PC-3 (cell line): ENCODE measurements at regions not wholly inside any gene's neighbourhood (a gene's known extent, or its start where the extent isn't known, plus 50 kb on each side); places are given as distances from the start of the nearest gene placed in this dataset.

Experiments used
- CTCF ChIP-seq: fragments of 300-600 bp; sonication (generic); conservative IDR thresholded peaks from 2 replicates; pipeline ENCODE4 v1.5.1; 2017; ENCODE audit warnings: antibody characterized with exemption, low read depth, mild to moderate bottlenecking, low read length
- EZH2 ChIP-seq: fragments of 300-600 bp; sonication (generic); IDR thresholded peaks from one replicate; pipeline ENCODE4 v1.6.1; 2017; ENCODE audit warnings: antibody characterized with exemption, mild to moderate bottlenecking, low read length; ENCODE audit not compliant: unreplicated experiment
- EZH2phosphoT487 ChIP-seq: fragments of 300-600 bp; sonication (generic); IDR thresholded peaks from 2 replicates; pipeline ENCODE4 v1.6.1; 2018; ENCODE audit warnings: mild to moderate bottlenecking, antibody characterized with exemption, low read length, borderline replicate concordance

GRCh38 chr1:96990136-96990535, 268.6 kb downstream of the PTBP2 start:
- no peak for TF ChIP-seq CTCF
- TF ChIP-seq EZH2: no peak
- no peak for TF ChIP-seq EZH2phosphoT487
